Loucy (cell line): ENCODE measurements at regions not wholly inside any gene's neighbourhood (a gene's known extent, or its start where the extent isn't known, plus 50 kb on each side); places are given as distances from the start of the nearest gene placed in this dataset.

Experiments used
- CTCF ChIP-seq: fragments of 200-600 bp; sonication (generic); conservative IDR thresholded peaks from 2 replicates; pipeline ENCODE4 v1.5.1; 2014; ENCODE audit warnings: mild to moderate bottlenecking, antibody characterized with exemption, low read length
- EZH2phosphoT487 ChIP-seq: fragments of 200-600 bp; IDR thresholded peaks from 2 replicates; pipeline ENCODE4 v1.6.1; 2018; ENCODE audit warnings: antibody characterized with exemption, mild to moderate bottlenecking, moderate library complexity, borderline replicate concordance

- TF ChIP-seq CTCF (no peak), EZH2phosphoT487 (no peak)
These were observed 137.4 kb upstream of the GRIK3 start for GRCh38 chr1:37171691-37172090.
